ENCODE measurements at regions not wholly inside any gene's neighbourhood (a gene's known extent, or its start where the extent isn't known, plus 50 kb on each side); places are given as distances from the start of the nearest gene placed in this dataset.

DNA sequence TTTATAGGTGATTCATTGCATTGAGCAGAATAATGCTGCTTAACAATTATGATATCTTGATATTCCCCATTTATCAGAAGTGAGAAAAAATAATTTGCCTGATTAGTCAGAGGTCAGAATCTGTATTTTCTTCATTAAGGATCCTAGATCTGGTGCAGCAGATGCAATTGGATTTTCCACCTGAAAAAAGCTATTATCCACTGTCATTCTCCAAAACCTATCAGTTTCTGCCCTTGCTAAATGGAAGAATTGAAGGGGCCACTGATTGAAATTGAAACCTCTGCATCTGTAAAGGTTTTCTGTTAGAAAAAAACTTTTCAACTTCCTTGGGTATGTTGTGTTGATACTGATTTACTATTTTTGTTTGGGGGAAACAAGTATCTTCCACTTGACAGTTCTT is 636.0 kb upstream of the NDST4 start:
- Histone ChIP-seq H3K4me3 (no peak overlapping the region), H3K36me3 (no peaks in the 10 kb centered on the region), H3K27ac (no peak overlapping the region), H3K9me3 (peaks cover 0 to 11% (median 0%) of the 10 kb centered on the region in 12 donors), H3K4me1 (no peaks in the 10 kb centered on the region), H3K27me3 (no peaks in the 10 kb centered on the region)
- DNase-seq, result no peak
- no peak for ATAC-seq
- TF ChIP-seq, protein P1, sequence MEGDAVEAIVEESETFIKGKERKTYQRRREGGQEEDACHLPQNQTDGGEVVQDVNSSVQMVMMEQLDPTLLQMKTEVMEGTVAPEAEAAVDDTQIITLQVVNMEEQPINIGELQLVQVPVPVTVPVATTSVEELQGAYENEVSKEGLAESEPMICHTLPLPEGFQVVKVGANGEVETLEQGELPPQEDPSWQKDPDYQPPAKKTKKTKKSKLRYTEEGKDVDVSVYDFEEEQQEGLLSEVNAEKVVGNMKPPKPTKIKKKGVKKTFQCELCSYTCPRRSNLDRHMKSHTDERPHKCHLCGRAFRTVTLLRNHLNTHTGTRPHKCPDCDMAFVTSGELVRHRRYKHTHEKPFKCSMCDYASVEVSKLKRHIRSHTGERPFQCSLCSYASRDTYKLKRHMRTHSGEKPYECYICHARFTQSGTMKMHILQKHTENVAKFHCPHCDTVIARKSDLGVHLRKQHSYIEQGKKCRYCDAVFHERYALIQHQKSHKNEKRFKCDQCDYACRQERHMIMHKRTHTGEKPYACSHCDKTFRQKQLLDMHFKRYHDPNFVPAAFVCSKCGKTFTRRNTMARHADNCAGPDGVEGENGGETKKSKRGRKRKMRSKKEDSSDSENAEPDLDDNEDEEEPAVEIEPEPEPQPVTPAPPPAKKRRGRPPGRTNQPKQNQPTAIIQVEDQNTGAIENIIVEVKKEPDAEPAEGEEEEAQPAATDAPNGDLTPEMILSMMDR (IDR thresholded peaks at IDR 0.05), result no peak
- no peak for TF ChIP-seq POLR2A (IDR thresholded peaks at IDR 0.05)
- intact Hi-C loops (cut with DNase I), result no loop called here

DNA sequence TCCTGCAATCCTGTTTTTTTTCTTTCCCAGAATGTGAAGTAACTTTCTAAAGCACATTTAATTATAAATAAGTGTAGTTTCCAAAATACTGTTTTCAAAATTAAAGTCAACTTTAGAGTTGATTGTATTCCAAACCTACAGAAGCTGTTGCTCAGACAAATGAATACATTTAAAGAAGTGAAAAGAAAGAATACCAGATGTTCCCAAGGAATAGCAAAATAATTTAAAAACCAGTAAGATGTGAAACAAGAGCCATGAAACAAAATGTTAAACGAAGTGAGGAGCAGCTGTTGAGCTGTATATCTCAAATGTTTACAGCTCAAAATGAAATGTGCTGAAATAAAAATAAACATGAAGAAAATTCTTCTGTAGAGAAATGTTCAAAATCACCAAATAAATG is 627.4 kb upstream of the NDST4 start:
- 25 to 34% (median 31%) methylated on average over 1 of the region's 1 CpG for WGBS, 4 donors
- no peak for TF ChIP-seq POLR2A (IDR thresholded peaks at IDR 0.05)
- TF ChIP-seq, protein P1 (IDR thresholded peaks at IDR 0.05), result no peak
- no peaks in the 10 kb centered on the region for H3K27me3 ChIP-seq
- no peak for ATAC-seq
- no peak overlapping the region for H3K27ac ChIP-seq
- intact Hi-C loops (cut with DNase I), result no loop called here
- no peak for DNase-seq
- no peaks in the 10 kb centered on the region for H3K36me3 ChIP-seq
- H3K9me3 ChIP-seq, result peaks cover 0 to 2% (median 0%) of the 10 kb centered on the region in 12 donors
- H3K4me3 ChIP-seq, result no peak overlapping the region
- H3K4me1 ChIP-seq, result no peaks in the 10 kb centered on the region

DNA sequence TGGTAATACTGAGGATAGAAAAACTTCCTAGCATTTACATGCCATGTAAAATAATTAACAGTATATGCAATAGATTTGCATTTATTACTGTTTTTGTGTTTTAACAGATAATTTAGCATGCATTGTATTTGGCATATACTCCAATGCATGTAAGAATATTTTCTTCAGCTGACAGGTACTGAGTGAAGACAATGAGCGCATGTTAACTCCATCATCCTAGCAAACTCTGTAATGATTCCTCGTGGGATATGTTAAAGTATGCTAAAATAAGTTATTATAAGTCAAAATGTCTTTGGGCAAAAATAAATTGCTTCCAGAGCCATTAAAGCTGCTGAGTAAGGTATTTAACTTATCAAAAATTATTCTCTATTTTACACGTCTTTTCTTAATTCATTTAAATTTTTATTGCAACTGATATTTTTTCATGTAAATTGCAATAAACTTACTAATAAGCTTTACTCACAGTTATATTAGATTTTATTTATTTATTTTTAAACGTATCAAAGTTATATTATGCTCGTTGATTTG is 616.4 kb upstream of the NDST4 start:
- TF ChIP-seq POLR2A (IDR thresholded peaks at IDR 0.05), result no peak
- TF ChIP-seq, protein P1 (IDR thresholded peaks at IDR 0.05), result no peak
- WGBS, 4 donors, result 68 to 76% (median 71%) methylated on average over 5 of the region's 5 CpGs
- H3K27me3 ChIP-seq, result no peaks in the 10 kb centered on the region
- ATAC-seq (no peak), DNase-seq (no peak)
- H3K4me3 ChIP-seq, result no peak overlapping the region
- peaks cover 0 to 7% (median 0%) of the 10 kb centered on the region in 12 donors for H3K9me3 ChIP-seq
- intact Hi-C loops (cut with DNase I), result no loop called here
- H3K36me3 ChIP-seq, result no peaks in the 10 kb centered on the region
- no peak overlapping the region for H3K27ac ChIP-seq
- H3K4me1 ChIP-seq, result no peaks in the 10 kb centered on the region

DNA sequence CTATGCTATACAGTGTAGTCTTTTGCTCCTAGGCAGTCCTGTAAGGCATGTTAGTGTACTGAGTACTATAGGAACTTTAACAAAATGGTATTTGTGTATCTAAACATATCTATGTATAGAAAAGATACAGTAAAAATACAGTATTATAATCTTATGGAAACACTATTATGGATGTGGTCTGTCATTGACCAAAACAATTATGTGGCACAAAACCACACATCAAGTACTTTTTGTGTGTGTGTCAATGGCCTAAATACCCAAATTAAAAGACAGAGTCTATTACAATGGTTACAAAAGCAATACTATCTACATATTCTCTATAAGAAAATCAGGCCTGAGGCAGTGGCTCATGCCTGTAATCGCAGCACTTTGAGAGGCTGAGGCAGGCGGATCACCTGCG is 610.2 kb upstream of the NDST4 start:
- H3K4me1 ChIP-seq, result no peaks in the 10 kb centered on the region
- no peak for DNase-seq
- TF ChIP-seq, protein P1 (IDR thresholded peaks at IDR 0.05), result no peak
- no peak for TF ChIP-seq POLR2A (IDR thresholded peaks at IDR 0.05)
- H3K27ac ChIP-seq, result no peak overlapping the region
- H3K4me3 ChIP-seq, result no peak overlapping the region
- no peak for ATAC-seq
- H3K27me3 ChIP-seq, result no peaks in the 10 kb centered on the region
- H3K36me3 ChIP-seq, result no peaks in the 10 kb centered on the region
- intact Hi-C loops (cut with DNase I), result no loop called here
- H3K9me3 ChIP-seq, result peaks cover 0 to 7% (median 0%) of the 10 kb centered on the region in 12 donors
- 87 to 94% (median 90%) methylated on average over 3 of the region's 3 CpGs for WGBS, 4 donors

All from heart left ventricle (tissue), 16 donors.